WTC11 (cell line): ENCODE measurements at regions not wholly inside any gene's neighbourhood (a gene's known extent, or its start where the extent isn't known, plus 50 kb on each side); places are given as distances from the start of the nearest gene placed in this dataset.

Source experiments
- ETV6 ChIP-seq: sonication (generic); formaldehyde crosslinking; IDR thresholded peaks from 2 replicates; pipeline ENCODE4 v1.8.1; 2022; ENCODE audit warnings: mild to moderate bottlenecking, missing genetic modification reagents
- MYBL2 ChIP-seq: sonication (generic); formaldehyde crosslinking; IDR thresholded peaks from 2 replicates; pipeline ENCODE4 v1.8.1; 2023; ENCODE audit warnings: mild to moderate bottlenecking, moderate library complexity, missing genetic modification reagents
- NFE2L1 ChIP-seq: sonication (generic); formaldehyde crosslinking; IDR thresholded peaks from 2 replicates; pipeline ENCODE4 v1.8.1; 2023; ENCODE audit warnings: missing genetic modification reagents
- NR2C2 ChIP-seq: sonication (generic); formaldehyde crosslinking; IDR thresholded peaks from 2 replicates; pipeline ENCODE4 v1.8.0; 2022; ENCODE audit warnings: mild to moderate bottlenecking, missing genetic modification reagents

DNA sequence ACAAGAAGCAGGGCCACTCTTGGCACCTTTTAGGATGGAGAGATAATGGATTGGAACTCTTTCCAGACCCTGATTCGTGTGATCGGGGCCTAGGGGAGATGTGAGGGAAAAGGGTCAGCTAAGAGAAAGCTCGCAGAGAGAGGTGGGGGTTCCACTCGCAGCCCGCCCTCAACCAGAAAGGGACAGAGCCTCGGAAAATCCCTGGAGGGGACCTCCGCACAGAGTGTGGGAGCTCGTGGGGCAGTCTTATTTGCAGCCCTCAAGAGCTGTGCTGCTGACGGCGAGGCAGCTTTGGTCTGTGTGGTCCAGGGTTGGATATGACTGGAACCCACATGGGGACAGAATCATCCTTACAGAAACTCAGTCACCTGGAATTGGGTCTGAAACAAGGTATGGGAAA, 184.3 kb upstream of the PMEPA1 start:
- TF ChIP-seq NR2C2 (CRISPR knock-in tag) (no peak), NFE2L1 (no peak), MYBL2 (CRISPR knock-in tag) (no peak), ETV6 (no peak)
